ENCODE measurements at regions not wholly inside any gene's neighbourhood (a gene's known extent, or its start where the extent isn't known, plus 50 kb on each side); places are given as distances from the start of the nearest gene placed in this dataset.

GRCh38 chr7:96638669-96639068 lies 71.0 kb downstream of the SEM1 start:
- no peaks in the 10 kb centered on the region for H3K36me3 ChIP-seq (ENCODE audit: control insufficient read depth in 1 of 2, insufficient read depth in 2 of 2, low read length in 2 of 2)
- no peak overlapping the region for H2AFZ ChIP-seq (ENCODE audit: insufficient read depth, low read length, poor library complexity)
- no peak overlapping the region for H4K91ac ChIP-seq (ENCODE audit: low read depth, low read length)
- H2BK5ac ChIP-seq (ENCODE audit: low read depth, low read length, poor library complexity), result no peak overlapping the region
- H4K12ac ChIP-seq (ENCODE audit: low read depth, low read length), result no peak overlapping the region
- no peaks in the 10 kb centered on the region for H3K79me1 ChIP-seq (ENCODE audit: low read length)
- no CpG with 5 or more reads among the region's 1 CpG for WGBS (ENCODE audit: extremely low coverage, insufficient coverage, insufficient read length)
- H2BK120ac ChIP-seq (ENCODE audit: insufficient read depth, low read length, poor library complexity), result no peak overlapping the region
- no peak overlapping the region for H4K8ac ChIP-seq (ENCODE audit: low read depth, low read length)
- H3K4me1 ChIP-seq (ENCODE audit: control insufficient read depth in 1 of 2, insufficient read depth in 2 of 2, low read length in 2 of 2), result no peaks in the 10 kb centered on the region
- no peaks in the 10 kb centered on the region for H3K27me3 ChIP-seq (ENCODE audit: insufficient read depth, low read length)
- H3K18ac ChIP-seq (ENCODE audit: low read length), result no peak overlapping the region
- no peaks in the 10 kb centered on the region for H3K79me2 ChIP-seq (ENCODE audit: control insufficient read depth, insufficient read depth, low read length, poor library complexity)
- H3K27ac ChIP-seq (ENCODE audit: low read depth, low read length), result no peak overlapping the region
- no peak overlapping the region for H3K9ac ChIP-seq (ENCODE audit: low read length)
- H3K4ac ChIP-seq (ENCODE audit: low read depth, low read length), result no peak overlapping the region
- no peak overlapping the region for H3K4me3 ChIP-seq (ENCODE audit: low read depth, low read length)
- H3K14ac ChIP-seq (ENCODE audit: low read length), result no peak overlapping the region
- no peak overlapping the region for H2BK12ac ChIP-seq (ENCODE audit: low read length)
- no peak overlapping the region for H3K23ac ChIP-seq (ENCODE audit: low read length)
- DNase-seq, result no peak
- no peak overlapping the region for H2AK5ac ChIP-seq (ENCODE audit: low read length)
- no peak overlapping the region for H3K4me2 ChIP-seq (ENCODE audit: low read length)
- no peaks in the 10 kb centered on the region for H3K9me3 ChIP-seq (ENCODE audit: insufficient read depth, low read depth, low read length)

- no peak overlapping the region for H2BK5ac ChIP-seq (ENCODE audit: low read depth, low read length, poor library complexity)
- no peak overlapping the region for H3K14ac ChIP-seq (ENCODE audit: low read length)
- no peaks in the 10 kb centered on the region for H3K4me1 ChIP-seq (ENCODE audit: control insufficient read depth in 1 of 2, insufficient read depth in 2 of 2, low read length in 2 of 2)
- no peaks in the 10 kb centered on the region for H3K79me1 ChIP-seq (ENCODE audit: low read length)
- H3K4ac ChIP-seq (ENCODE audit: low read depth, low read length), result no peak overlapping the region
- no peak overlapping the region for H4K91ac ChIP-seq (ENCODE audit: low read depth, low read length)
- H2BK12ac ChIP-seq (ENCODE audit: low read length), result no peak overlapping the region
- H3K27me3 ChIP-seq (ENCODE audit: insufficient read depth, low read length), result no peaks in the 10 kb centered on the region
- H3K9me3 ChIP-seq (ENCODE audit: insufficient read depth, low read depth, low read length), result no peaks in the 10 kb centered on the region
- no peaks in the 10 kb centered on the region for H3K79me2 ChIP-seq (ENCODE audit: control insufficient read depth, insufficient read depth, low read length, poor library complexity)
- H3K9ac ChIP-seq (ENCODE audit: low read length), result no peak overlapping the region
- H3K23ac ChIP-seq (ENCODE audit: low read length), result no peak overlapping the region
- no peak overlapping the region for H4K12ac ChIP-seq (ENCODE audit: low read depth, low read length)
- H2AK5ac ChIP-seq (ENCODE audit: low read length), result no peak overlapping the region
- no peak overlapping the region for H3K4me3 ChIP-seq (ENCODE audit: low read depth, low read length)
- no peaks in the 10 kb centered on the region for H3K36me3 ChIP-seq (ENCODE audit: control insufficient read depth in 1 of 2, insufficient read depth in 2 of 2, low read length in 2 of 2)
- no peak overlapping the region for H3K4me2 ChIP-seq (ENCODE audit: low read length)
- no peak overlapping the region for H2AFZ ChIP-seq (ENCODE audit: insufficient read depth, low read length, poor library complexity)
- no peak for DNase-seq
- H3K18ac ChIP-seq (ENCODE audit: low read length), result no peak overlapping the region
- H2BK120ac ChIP-seq (ENCODE audit: insufficient read depth, low read length, poor library complexity), result no peak overlapping the region
- H4K8ac ChIP-seq (ENCODE audit: low read depth, low read length), result no peak overlapping the region
- no peak overlapping the region for H3K27ac ChIP-seq (ENCODE audit: low read depth, low read length)
These were observed 72.1 kb downstream of the SEM1 start for GRCh38 chr7:96637522-96637921.

- H3K79me1 ChIP-seq (ENCODE audit: low read length), result no peaks in the 10 kb centered on the region
- H3K4me3 ChIP-seq (ENCODE audit: low read depth, low read length), result no peak overlapping the region
- no peak overlapping the region for H3K9ac ChIP-seq (ENCODE audit: low read length)
- no peak overlapping the region for H3K14ac ChIP-seq (ENCODE audit: low read length)
- no peak overlapping the region for H3K4me2 ChIP-seq (ENCODE audit: low read length)
- no peaks in the 10 kb centered on the region for H3K79me2 ChIP-seq (ENCODE audit: control insufficient read depth, insufficient read depth, low read length, poor library complexity)
- no peaks in the 10 kb centered on the region for H3K9me3 ChIP-seq (ENCODE audit: insufficient read depth, low read depth, low read length)
- H3K27me3 ChIP-seq (ENCODE audit: insufficient read depth, low read length), result no peaks in the 10 kb centered on the region
- H2BK5ac ChIP-seq (ENCODE audit: low read depth, low read length, poor library complexity), result no peak overlapping the region
- no peak overlapping the region for H2BK120ac ChIP-seq (ENCODE audit: insufficient read depth, low read length, poor library complexity)
- no peaks in the 10 kb centered on the region for H3K4me1 ChIP-seq (ENCODE audit: control insufficient read depth in 1 of 2, insufficient read depth in 2 of 2, low read length in 2 of 2)
- no peak overlapping the region for H2AFZ ChIP-seq (ENCODE audit: insufficient read depth, low read length, poor library complexity)
- H4K91ac ChIP-seq (ENCODE audit: low read depth, low read length), result no peak overlapping the region
- no peaks in the 10 kb centered on the region for H3K36me3 ChIP-seq (ENCODE audit: control insufficient read depth in 1 of 2, insufficient read depth in 2 of 2, low read length in 2 of 2)
- no peak overlapping the region for H3K4ac ChIP-seq (ENCODE audit: low read depth, low read length)
- no peak overlapping the region for H2AK5ac ChIP-seq (ENCODE audit: low read length)
- H4K12ac ChIP-seq (ENCODE audit: low read depth, low read length), result no peak overlapping the region
- no peak overlapping the region for H3K23ac ChIP-seq (ENCODE audit: low read length)
- H3K27ac ChIP-seq (ENCODE audit: low read depth, low read length), result no peak overlapping the region
- no peak overlapping the region for H3K18ac ChIP-seq (ENCODE audit: low read length)
- no peak for DNase-seq
- no peak overlapping the region for H2BK12ac ChIP-seq (ENCODE audit: low read length)
- no peak overlapping the region for H4K8ac ChIP-seq (ENCODE audit: low read depth, low read length)
- WGBS (ENCODE audit: extremely low coverage, insufficient coverage, insufficient read length), result no CpG with 5 or more reads among the region's 3 CpGs
These were observed 72.7 kb downstream of the SEM1 start for GRCh38 chr7:96636979-96637378.

- no CpG with 5 or more reads among the region's 1 CpG for whole genome bisulfite sequencing (ENCODE audit: extremely low coverage, insufficient coverage, insufficient read length)
- Histone ChIP-seq H4K91ac (ENCODE audit: low read depth, low read length) (no peak overlapping the region), H3K4me1 (ENCODE audit: control insufficient read depth in 1 of 2, insufficient read depth in 2 of 2, low read length in 2 of 2) (no peaks in the 10 kb centered on the region), H3K4me2 (ENCODE audit: low read length) (no peak overlapping the region), H3K27me3 (ENCODE audit: insufficient read depth, low read length) (no peaks in the 10 kb centered on the region), H3K36me3 (ENCODE audit: control insufficient read depth in 1 of 2, insufficient read depth in 2 of 2, low read length in 2 of 2) (no peaks in the 10 kb centered on the region), H4K12ac (ENCODE audit: low read depth, low read length) (no peak overlapping the region), H4K8ac (ENCODE audit: low read depth, low read length) (no peak overlapping the region), H2BK5ac (ENCODE audit: low read depth, low read length, poor library complexity) (no peak overlapping the region), H3K23ac (ENCODE audit: low read length) (no peak overlapping the region), H3K79me2 (ENCODE audit: control insufficient read depth, insufficient read depth, low read length, poor library complexity) (no peaks in the 10 kb centered on the region), H3K18ac (ENCODE audit: low read length) (no peak overlapping the region), H2BK12ac (ENCODE audit: low read length) (no peak overlapping the region), H3K9me3 (ENCODE audit: insufficient read depth, low read depth, low read length) (no peaks in the 10 kb centered on the region), H3K4ac (ENCODE audit: low read depth, low read length) (no peak overlapping the region), H2AK5ac (ENCODE audit: low read length) (no peak overlapping the region), H3K79me1 (ENCODE audit: low read length) (no peaks in the 10 kb centered on the region), H2BK120ac (ENCODE audit: insufficient read depth, low read length, poor library complexity) (no peak overlapping the region), H3K9ac (ENCODE audit: low read length) (no peak overlapping the region), H2AFZ (ENCODE audit: insufficient read depth, low read length, poor library complexity) (no peak overlapping the region), H3K4me3 (ENCODE audit: low read depth, low read length) (no peak overlapping the region), H3K27ac (ENCODE audit: low read depth, low read length) (no peak overlapping the region), H3K14ac (ENCODE audit: low read length) (no peak overlapping the region)
- DNase-seq, result no peak
These were observed 73.2 kb downstream of the SEM1 start for GRCh38 chr7:96636342-96636860.
